BJ (cell line): ENCODE measurements at regions not wholly inside any gene's neighbourhood (a gene's known extent, or its start where the extent isn't known, plus 50 kb on each side); places are given as distances from the start of the nearest gene placed in this dataset.

Experiments used
- CTCF ChIA-PET: fragments of 350-600 bp; formaldehyde crosslinking; extraction: SDS; loops from one replicate; lab custom pipeline; 2021; ENCODE audit warnings: antibody characterized with exemption, inconsistent platforms; lab: Yijun Ruan, JAX
- POLR2A ChIA-PET: fragments of 300-600 bp; sonication (Branson Sonifier 250); formaldehyde crosslinking; extraction: SDS; loops from one replicate; lab custom pipeline; 2021; ENCODE audit warnings: antibody characterized with exemption; lab: Charles Lee
- DNase-seq: peaks from one replicate; pipeline ENCODE4 v3.0.0-alpha.2; 2011; ENCODE audit warnings: low read depth
- H3K27me3 ChIP-seq: 2 replicates; pipeline ENCODE4 v1.6.0; 2011; ENCODE audit warnings: low read length; ENCODE audit not compliant: control insufficient read depth, insufficient read depth
- H3K36me3 ChIP-seq: 2 replicates; pipeline ENCODE4 v1.5.1; 2011; ENCODE audit warnings: low read length; ENCODE audit not compliant: control insufficient read depth, insufficient read depth
- H3K4me3 ChIP-seq: 2 replicates; pipeline ENCODE4 v1.5.1; 2011; ENCODE audit warnings: low read depth, mild to moderate bottlenecking, control low read depth, low read length
- TF ChIP-seq, protein P1 (sequence below): IDR thresholded peaks from 2 replicates; pipeline ENCODE4 v1.5.1; 2011; ENCODE audit warnings: low read depth, mild to moderate bottlenecking, control low read depth, inconsistent platforms, low read length, moderate library complexity; ENCODE audit not compliant: insufficient read depth

DNA sequence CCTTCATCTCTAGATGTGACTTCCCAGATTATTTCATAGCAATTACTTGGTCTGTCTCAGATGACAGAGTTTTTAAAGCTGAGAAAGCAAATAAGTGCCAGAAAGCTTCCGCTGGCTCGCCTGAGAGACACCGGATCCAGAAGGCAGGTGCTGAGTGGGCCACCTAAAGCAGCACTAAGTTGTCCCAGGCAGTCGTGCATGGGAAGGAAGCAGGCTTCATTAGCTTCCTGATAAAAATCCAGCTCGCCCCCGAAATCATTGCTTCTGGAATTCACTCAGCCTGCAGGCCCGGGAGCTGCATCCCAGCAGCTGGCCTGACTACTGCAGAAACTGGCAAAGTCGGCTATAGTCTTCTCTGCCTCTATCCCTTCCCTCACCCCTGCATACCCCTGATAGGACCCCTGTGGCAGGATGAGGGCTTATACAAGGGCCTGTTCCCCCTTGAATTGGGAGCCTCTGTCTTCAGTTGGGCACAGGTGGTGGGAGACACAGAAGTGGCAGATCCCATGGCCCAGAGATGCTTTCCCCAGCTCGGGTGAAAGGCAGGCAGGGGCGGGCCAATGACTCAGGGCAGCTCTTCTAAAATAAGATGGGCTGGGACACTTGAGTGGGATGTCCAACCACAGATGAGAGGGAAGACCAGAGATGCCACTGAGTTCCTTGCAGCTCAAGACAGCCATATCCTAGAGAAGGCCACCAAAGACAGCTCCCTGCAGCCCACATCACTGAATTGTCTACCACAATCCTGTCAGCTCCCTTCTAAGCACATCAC lies 262.4 kb upstream of the PKDCC start:
- no peak overlapping the region for H3K4me3 ChIP-seq
- ChIA-PET POLR2A (no interaction called here), CTCF (no interaction called here)
- TF ChIP-seq, protein P1, sequence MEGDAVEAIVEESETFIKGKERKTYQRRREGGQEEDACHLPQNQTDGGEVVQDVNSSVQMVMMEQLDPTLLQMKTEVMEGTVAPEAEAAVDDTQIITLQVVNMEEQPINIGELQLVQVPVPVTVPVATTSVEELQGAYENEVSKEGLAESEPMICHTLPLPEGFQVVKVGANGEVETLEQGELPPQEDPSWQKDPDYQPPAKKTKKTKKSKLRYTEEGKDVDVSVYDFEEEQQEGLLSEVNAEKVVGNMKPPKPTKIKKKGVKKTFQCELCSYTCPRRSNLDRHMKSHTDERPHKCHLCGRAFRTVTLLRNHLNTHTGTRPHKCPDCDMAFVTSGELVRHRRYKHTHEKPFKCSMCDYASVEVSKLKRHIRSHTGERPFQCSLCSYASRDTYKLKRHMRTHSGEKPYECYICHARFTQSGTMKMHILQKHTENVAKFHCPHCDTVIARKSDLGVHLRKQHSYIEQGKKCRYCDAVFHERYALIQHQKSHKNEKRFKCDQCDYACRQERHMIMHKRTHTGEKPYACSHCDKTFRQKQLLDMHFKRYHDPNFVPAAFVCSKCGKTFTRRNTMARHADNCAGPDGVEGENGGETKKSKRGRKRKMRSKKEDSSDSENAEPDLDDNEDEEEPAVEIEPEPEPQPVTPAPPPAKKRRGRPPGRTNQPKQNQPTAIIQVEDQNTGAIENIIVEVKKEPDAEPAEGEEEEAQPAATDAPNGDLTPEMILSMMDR: no peak
- no peaks in the 10 kb centered on the region for H3K27me3 ChIP-seq
- no peak for DNase-seq
- H3K36me3 ChIP-seq: no peaks in the 10 kb centered on the region

DNA sequence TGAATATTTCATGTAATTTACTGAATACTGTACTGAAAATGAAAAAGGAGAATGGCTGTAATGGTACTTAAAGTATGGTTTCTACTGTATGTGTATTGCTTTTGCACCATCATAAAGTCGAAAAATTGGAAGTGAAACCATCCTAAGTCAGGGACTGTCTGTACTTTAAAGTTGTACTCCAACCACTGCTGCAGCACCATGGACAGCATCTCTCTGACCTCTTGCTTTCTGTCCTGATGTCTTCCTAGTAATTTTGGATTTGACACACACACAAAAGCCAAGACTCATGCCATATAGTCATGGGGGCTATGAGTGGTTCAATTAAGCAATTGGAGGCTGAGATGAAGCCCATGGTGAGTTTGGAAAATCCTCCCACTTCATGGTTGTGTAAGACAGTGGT lies 256.3 kb upstream of the PKDCC start:
- no peak for DNase-seq
- TF ChIP-seq, protein P1: no peak
- Histone ChIP-seq H3K4me3 (no peak overlapping the region), H3K36me3 (no peaks in the 10 kb centered on the region), H3K27me3 (no peaks in the 10 kb centered on the region)
- ChIA-PET POLR2A (no interaction called here), CTCF (no interaction called here)

DNA sequence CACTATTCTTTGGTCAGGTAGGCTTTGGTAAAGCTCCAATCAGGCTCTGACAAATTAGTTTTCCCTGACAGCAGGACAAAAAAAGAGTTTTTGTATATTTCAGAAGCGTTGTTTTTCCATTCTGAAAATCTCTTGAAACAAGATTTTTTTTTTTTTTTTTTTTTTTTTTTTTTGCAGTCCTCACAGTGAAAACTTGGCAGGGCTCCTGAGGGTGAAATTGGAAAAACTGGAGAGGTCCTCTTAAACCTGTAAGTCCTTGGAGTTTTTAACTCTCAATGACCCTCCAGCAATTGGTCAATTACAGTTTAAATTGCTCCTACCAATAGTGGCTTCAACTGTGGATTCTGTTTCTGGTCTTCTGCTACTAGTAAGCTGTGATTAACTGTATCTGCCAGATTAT lies 244.5 kb upstream of the PKDCC start:
- ChIA-PET POLR2A (no interaction called here), CTCF (interaction anchor here (0.9 kb wide), 1 partner anchor 24 kb away, joined by 3 read pairs; no protein-coding TSS in a partner anchor)

DNA sequence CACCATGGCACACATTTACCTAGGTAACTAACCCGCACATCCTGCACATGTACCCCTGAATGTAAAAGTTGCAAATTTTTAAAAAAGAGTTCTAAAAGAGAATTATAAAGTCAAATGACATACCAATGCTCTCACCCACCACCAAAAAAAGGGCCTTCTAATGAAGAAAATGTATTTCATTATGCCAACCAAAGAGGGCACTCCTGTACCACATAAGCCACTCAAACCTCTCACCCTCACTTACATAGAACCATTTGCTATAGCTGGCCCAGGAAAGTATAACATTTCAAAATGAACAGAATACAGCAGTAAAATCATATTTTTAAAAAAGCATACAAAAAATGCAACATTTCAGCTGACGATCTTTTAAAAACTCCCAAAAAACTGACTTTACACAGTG lies 241.5 kb upstream of the PKDCC start:
- CTCF ChIA-PET: interaction anchor here (0.5 kb wide), 1 partner anchor 1539 kb away, joined by 3 read pairs; no protein-coding TSS in a partner anchor
- Histone ChIP-seq H3K4me3 (no peak overlapping the region), H3K36me3 (no peaks in the 10 kb centered on the region), H3K27me3 (no peaks in the 10 kb centered on the region)
- POLR2A ChIA-PET: no interaction called here
- DNase-seq: no peak
- TF ChIP-seq, protein P1: no peak

More for the DNA sequence above, 244.5 kb upstream of the PKDCC start:
- H3K4me3 ChIP-seq: no peak overlapping the region
- DNase-seq: no peak
- TF ChIP-seq, protein P1: no peak
- H3K36me3 ChIP-seq: no peaks in the 10 kb centered on the region
- no peaks in the 10 kb centered on the region for H3K27me3 ChIP-seq

DNA sequence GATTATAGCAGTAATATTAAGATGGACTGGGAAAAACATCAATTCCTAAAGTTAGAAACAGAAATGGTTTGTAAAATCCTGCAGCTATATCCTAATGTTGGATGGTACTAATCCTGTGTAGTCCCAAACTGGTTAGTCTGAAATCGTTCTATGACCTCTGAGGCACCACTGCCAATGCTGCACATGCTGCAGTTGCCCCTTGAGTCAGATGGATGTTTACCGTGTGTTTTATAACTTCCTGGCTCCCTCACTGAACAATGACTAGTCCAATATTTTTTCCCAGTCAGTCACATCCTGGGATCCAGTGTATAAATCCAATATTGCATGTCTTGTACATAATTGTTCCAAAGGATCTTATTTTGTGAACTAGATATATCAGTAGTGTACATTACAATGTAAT lies 226.7 kb upstream of the PKDCC start:
- no peaks in the 10 kb centered on the region for H3K27me3 ChIP-seq
- no peak overlapping the region for H3K4me3 ChIP-seq
- H3K36me3 ChIP-seq: no peaks in the 10 kb centered on the region
- CTCF ChIA-PET: no interaction called here
- POLR2A ChIA-PET: no interaction called here
- TF ChIP-seq, protein P1: no peak
- DNase-seq: no peak
